Hindlimb muscle (tissue), 1 donor: ENCODE measurements at regions not wholly inside any gene's neighbourhood (a gene's known extent, or its start where the extent isn't known, plus 50 kb on each side); places are given as distances from the start of the nearest gene placed in this dataset.

Experiments used
- DNase-seq: peaks from one replicate; pipeline ENCODE4 v3.0.0-alpha.2; 2013

DNA sequence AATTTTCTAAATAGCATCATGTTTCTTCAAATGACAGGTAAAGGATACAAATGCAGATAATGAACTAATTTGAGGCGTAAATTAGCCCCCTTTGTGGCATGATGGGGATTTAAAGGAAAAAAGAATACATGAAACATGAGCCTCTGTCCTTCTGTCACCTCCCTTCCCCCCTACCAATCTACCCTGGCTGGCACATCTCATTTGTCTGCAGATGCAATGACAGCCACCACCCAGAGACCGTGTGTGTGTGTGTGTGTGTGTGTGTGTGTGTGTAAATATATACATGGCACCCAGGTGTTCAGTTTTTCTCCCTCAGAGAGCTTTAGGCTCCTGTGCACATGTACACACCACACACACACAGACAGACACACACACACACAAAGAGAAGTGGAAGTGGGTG, 451.1 kb downstream of the RWDD3 start:
- DNase-seq = no peak

DNA sequence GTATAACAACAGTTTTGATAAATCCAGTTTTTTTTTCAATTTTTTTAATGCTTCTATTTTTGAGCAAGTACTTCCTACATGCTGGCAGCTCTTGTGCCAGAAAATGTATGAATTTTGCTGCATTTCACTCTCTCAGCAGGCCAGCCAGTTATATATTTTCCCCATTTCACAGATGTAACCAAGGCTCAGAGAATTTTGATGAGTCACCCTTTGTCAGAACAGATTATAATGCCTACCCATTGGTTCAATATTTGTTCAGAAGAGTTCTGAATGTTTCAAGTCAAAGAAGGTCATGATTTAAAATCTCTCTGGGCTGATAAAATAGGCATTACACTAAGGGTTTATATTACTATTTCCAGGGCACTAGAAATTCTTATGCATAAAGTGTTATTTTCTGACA, 452.2 kb downstream of the RWDD3 start:
- no peak for DNase-seq

DNA sequence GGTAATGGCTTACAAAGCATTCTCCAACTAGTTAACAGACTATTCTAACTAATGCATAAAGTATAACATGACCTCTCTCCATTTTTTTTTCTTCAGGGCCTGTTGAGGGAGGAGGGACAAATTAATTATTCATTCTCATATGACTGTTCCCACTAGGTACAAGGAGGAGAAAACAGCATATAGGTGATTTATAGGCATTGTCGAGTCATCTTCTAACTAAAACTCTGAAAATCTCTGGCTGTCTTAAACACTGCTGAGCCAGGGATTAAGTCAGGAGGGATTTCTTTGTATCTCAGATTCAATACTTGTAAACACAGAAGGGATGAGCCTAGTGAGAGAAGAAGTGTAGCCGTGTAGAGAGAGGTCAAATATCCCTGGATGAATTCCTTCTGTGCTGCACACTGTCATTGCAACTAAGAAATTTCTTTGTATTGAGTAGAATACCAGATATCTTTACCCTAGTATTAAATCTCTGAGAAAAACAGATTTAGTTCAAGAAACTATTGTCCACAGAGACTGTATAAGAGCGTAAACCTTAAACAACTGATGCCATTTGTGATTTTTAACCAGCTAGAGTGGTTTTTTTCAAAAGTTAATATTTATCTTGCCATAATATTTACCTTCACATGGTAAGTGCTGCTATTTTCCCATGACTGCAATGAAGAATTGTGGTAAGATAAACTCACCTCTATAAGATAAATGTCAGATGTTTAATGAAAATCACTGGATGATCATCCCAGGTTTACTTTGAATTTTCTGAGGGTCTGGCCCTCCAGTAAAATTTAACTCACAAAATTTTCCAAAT, 465.3 kb downstream of the RWDD3 start:
- no peak for DNase-seq

DNA sequence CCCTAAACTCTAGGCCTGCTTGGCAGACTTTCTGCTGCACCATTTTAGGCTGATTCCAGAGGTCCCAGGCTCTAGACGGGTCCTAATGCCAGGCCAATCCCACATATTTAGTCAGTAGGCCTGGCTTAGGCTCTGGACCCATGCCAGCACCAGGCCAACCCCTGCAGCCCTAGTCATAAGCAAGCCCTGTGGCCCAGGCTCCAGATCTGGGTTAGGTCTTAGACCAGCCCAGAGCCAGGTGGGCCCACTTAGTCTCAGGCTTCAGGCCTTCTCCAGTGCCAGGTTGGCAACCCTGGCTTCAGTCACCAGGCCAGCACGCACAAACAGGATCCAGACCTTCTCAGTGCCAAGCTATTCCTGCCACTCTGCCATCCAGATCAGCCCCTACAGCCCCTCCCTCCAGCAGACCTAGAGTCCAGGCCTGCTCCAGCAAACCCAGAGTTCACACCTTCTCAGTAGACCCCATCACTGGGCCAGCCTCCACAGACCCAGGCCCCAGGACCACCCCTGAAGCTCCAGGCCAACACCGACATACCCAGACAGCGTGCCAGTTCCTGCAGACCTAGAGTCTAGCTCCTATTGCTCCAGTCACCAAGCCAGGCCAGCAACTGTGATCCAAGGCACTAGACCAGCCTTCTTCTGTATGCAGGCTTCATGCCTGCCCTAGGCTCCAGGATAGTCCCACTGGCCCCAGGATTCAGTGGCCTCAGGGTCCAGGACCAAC, 467.6 kb downstream of the RWDD3 start:
- no peak for DNase-seq

DNA sequence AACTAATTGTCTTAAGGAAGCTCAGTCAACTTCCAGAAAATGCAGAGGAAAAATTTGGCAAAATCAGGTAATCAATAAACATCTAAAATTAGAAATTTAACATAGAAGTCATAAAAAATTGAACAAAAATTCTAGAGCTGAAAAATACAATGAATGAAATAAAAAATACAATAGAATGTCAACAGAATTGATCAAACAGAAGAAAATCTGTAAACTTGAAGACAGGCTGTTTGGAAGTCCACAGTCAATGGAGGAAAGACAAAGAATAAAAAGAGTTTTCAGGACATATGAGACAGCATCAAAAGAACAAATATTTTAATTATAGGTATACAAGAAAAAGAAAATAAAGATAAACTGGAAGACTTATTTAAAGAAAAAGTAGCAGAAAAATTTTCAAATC, 469.0 kb downstream of the RWDD3 start:
- no peak for DNase-seq

DNA sequence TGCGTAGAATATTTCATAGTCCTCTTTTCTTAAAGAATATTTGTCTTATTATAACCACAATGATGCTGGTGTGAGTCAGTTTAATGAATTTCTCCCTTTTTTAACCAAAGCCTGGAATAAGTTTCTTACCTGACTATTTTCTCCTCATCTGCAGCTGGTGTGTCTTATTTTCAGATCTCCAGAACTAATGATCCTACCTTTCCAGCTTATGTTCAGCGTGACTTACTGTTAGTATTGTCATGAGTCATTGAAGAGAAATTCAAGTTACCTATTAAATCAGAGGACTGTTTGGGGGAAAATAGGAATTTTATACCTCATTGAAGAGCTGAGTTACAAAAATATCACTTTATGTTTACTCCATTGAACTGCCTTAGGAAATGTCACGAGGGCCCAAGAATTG, 482.1 kb downstream of the RWDD3 start:
- no peak for DNase-seq

- no peak for DNase-seq
Observed at GRCh38 chr1:95716550-95716949, 482.5 kb downstream of the RWDD3 start.

DNA sequence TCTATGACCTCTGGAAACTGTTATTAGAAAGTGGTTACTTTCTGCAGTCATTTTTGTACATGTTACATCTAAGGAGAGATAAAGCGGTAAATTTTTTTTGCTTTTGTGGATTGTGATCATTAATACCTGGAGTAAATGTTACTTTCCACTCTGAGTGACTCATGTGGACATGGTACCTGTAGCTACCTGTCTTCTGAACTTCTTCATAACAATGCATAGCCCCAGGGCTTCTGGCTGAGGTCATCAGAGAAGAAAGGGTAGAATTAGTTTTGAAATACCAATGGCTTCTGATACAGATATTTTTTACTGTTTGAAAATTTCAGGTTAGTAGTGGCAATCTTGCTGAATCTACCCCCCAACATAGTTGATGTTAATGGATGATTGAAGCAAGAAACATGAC, 489.3 kb downstream of the RWDD3 start:
- DNase-seq = no peak

GRCh38 chr1:95728841-95729240, 494.8 kb downstream of the RWDD3 start:
- DNase-seq = no peak

- DNase-seq = no peak
Observed at GRCh38 chr1:95730986-95731385, 497.0 kb downstream of the RWDD3 start.

GRCh38 chr1:95731466-95731865, 497.5 kb downstream of the RWDD3 start:
- no peak for DNase-seq

DNA sequence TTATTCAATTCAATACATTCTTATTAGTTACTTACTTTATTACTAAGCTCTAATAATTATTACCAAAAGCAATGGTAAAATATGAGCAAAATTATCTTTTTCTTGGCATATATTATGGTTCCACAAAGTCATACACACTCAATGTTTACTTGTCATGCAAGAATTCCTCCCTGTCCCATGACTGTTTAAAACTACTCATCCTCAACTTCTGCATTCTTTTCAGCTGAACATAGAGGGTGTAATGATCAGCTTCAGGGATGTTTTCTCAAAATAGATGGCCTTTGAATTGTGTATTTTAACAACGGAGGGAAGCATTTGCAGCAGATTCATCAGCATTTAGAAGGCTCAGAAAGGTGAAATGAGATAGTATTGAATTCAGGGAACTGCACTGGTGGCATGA, 499.0 kb downstream of the RWDD3 start:
- DNase-seq = no peak

DNA sequence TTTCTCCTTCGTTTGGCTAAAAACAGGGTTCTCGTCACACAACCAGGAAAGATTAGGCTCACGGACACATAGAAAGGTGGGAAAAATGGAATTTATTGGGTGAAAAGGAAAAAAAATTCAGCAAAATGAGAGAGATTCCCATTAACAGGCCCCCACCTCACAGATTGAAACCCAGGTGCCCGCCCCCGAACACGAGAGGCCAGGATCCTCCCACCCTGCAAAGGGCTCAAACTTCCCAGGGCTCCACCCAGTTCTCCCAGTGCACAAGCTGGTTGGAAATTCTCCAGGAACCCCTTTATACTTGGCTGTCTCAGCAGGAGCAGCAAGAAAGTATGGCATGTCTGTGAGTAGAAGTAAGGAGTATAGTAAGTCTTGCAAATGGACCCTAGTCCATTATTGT, 499.7 kb downstream of the RWDD3 start:
- DNase-seq = no peak

DNA sequence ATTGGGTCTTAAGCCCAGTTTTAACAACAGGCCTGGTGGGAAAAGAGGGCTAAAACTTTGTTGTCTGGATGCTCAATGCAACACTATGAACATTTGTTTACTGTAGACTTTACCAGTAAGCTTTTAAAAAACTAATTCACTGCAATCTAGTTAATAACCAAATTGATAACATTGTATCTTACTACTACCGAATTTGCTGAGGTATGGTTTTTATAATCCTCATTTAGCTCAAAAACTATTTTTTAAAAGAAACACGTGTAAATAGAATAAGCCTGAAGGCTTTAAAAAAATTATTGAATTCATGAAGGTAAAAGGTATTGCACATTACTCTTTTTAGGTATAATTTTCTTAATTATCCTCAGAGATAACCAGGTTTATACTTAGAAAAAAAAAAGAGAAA, 500.6 kb downstream of the RWDD3 start:
- no peak for DNase-seq

- peak; percentile 12 for DNase-seq
Observed at GRCh38 chr1:95742591-95743089, 508.6 kb downstream of the RWDD3 start.

DNA sequence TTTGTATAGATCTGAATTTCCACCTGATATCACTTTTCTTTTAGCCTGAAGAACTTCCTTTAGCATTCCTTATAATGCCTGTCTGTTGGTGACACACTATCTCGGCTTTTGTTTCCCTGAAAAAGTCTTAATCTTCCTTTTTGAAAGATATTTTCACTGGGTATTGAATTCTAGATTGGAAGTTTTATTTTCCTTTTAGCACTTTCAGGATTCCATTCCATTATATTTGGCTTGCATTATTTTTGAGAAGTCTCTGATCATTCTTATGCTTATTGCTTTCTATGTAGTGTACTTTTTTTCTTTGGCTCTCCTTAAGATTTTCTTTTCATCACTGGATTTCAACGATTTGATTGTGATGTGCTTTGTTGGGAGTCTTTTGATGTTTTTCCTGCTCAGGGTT, 510.7 kb downstream of the RWDD3 start:
- no peak for DNase-seq

DNA sequence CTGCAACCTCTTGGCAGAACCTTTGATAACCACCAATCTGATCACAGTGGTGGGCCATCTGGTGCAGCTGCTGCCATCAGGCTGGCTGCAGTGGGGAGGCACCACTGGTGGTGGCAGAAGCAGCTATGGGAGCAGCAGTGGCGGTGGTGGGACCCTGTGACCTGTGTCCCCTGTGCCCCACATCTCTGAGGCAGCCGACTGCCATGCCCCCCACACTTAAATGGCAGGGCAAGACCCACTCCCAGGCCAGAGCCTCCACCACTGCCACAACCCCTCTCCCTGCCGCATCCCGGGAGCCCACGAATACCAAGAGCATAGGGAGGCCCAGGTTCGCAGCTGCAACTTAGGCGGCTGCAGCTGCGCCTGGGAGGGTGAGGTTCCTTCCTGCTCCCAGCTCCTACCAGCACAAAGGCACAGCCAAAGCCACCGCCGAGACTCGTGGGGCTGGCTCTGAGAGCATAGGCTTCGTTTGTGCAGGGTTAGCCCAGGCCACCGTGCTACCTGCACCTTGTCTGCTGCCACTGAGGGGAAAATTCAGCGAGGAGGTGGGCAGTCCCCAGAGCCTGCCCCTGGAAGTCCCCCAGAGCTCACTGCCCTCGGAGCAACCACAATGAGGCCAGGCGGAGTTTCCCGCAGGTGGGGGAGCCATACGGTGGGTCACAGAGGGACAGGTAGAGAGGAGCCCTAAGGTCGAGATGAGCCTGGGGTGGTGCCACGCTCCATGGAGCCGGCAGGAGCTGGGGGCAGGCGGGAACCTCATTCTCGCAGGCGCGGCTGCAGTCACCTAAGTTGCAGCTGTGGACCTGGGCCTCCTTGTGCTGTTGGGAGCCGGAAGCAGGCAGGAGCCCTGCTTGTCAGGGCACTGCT, 518.7 kb downstream of the RWDD3 start:
- DNase-seq = no peak

- DNase-seq = no peak
Observed at GRCh38 chr1:95753382-95754016, 519.5 kb downstream of the RWDD3 start.

GRCh38 chr1:95754412-95754811, 520.4 kb downstream of the RWDD3 start:
- DNase-seq = no peak

DNA sequence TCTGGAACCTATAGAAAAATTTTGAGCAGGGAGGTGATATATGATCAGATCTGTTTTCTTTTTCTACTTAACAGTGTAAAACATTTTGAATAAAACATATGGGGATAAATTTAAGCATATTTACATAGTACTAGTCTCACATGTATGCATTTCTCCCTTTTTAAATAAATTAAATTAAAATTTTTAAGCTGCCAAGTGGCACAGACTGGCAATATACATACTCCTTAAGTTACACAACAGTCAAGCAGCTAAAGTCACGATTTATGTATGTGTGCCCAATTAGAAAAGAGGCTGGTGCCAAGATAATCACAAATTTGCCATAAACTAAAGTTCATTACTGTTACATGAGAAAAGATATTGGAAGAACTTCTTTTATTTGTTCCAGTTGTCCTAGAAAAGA, 532.0 kb downstream of the RWDD3 start:
- no peak for DNase-seq

- DNase-seq = no peak
Observed at GRCh38 chr1:95770581-95770980, 536.6 kb downstream of the RWDD3 start.

GRCh38 chr1:95778217-95778616, 544.2 kb downstream of the RWDD3 start:
- no peak for DNase-seq

DNA sequence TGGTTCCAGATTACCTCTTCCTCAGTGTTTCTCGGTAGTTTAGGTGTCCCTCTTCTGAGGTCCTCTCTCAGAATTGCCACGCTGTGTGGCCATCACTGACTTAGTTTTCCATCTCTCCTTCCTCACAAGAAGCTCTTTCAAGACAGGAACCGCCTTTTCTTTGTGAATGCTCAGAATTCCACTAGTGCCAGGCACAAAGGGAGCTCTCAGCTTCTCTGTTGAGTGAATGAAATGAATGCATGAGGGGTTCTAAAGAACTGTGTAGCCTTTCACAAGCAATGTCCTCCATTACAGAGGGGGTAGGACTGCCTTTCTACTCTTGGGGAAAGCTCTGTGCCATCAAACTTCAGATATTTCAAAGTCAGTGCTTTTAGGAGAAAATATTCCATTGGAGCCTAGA, 546.8 kb downstream of the RWDD3 start:
- no peak for DNase-seq
